Neural progenitor cell (in vitro differentiated cells): ENCODE measurements at regions not wholly inside any gene's neighbourhood (a gene's known extent, or its start where the extent isn't known, plus 50 kb on each side); places are given as distances from the start of the nearest gene placed in this dataset.

ENCODE experiments used
- DNase-seq: peaks from one replicate; pipeline ENCODE4 v3.0.0-alpha.2; 2016; ENCODE audit warnings: low spot score
- H2AFZ ChIP-seq: fragments of 200-600 bp; sonication (generic); replicated peaks from 2 replicates; pipeline ENCODE4 v1.6.1; 2016; ENCODE audit warnings: antibody characterized with exemption
- H3F3A ChIP-seq: fragments of 200-600 bp; sonication (generic); 2 replicates; pipeline ENCODE4 v1.6.1; 2016; ENCODE audit warnings: antibody characterized with exemption, low read depth
- H3K27ac ChIP-seq: fragments of 200-600 bp; sonication (generic); 2 replicates; pipeline ENCODE4 v1.5.1; 2016; ENCODE audit warnings: mild to moderate bottlenecking
- H3K27me3 ChIP-seq: fragments of 200-600 bp; sonication (generic); 2 replicates; pipeline ENCODE4 v1.6.1; 2016; ENCODE audit warnings: mild to moderate bottlenecking, moderate library complexity
- H3K36me3 ChIP-seq: fragments of 200-600 bp; sonication (generic); 2 replicates; pipeline ENCODE4 v1.5.1; 2016
- H3K4me1 ChIP-seq: fragments of 200-600 bp; sonication (generic); 2 replicates; pipeline ENCODE4 v1.6.1; 2016; ENCODE audit warnings: mixed run types
- H3K4me2 ChIP-seq: fragments of 200-600 bp; sonication (generic); 2 replicates; pipeline ENCODE4 v1.6.1; 2016
- H3K4me3 ChIP-seq: fragments of 200-600 bp; sonication (generic); 2 replicates; pipeline ENCODE4 v1.5.1; 2016
- H3K79me2 ChIP-seq: fragments of 200-600 bp; sonication (generic); 2 replicates; pipeline ENCODE4 v1.6.1; 2016; ENCODE audit warnings: low read depth
- H3K9ac ChIP-seq: fragments of 200-600 bp; sonication (generic); 2 replicates; pipeline ENCODE4 v1.6.1; 2016
- H3K9me3 ChIP-seq: fragments of 200-600 bp; sonication (generic); 2 replicates; pipeline ENCODE4 v1.5.1; 2016; ENCODE audit warnings: low read depth
- H4K20me1 ChIP-seq: fragments of 200-600 bp; sonication (generic); 2 replicates; pipeline ENCODE4 v1.6.1; 2016; ENCODE audit warnings: low read depth
- H3K27ac Mint-ChIP-seq: 3 replicates; pipeline ENCODE4 v1.8.0; 2021; ENCODE audit warnings: mixed read lengths
- H3K27me3 Mint-ChIP-seq: 2 replicates; pipeline ENCODE4 v1.8.0; 2022; ENCODE audit warnings: low read depth, mild to moderate bottlenecking, inconsistent platforms, moderate library complexity, mixed read lengths; ENCODE audit not compliant: insufficient read depth
- H3K36me3 Mint-ChIP-seq: 3 replicates; pipeline ENCODE4 v1.8.0; 2021; ENCODE audit warnings: mixed read lengths
- H3K4me1 Mint-ChIP-seq: 3 replicates; pipeline ENCODE4 v1.8.0; 2021; ENCODE audit warnings: mixed read lengths
- H3K4me3 Mint-ChIP-seq: 3 replicates; pipeline ENCODE4 v1.8.0; 2021; ENCODE audit warnings: mild to moderate bottlenecking, moderate library complexity, mixed read lengths
- H3K9me3 Mint-ChIP-seq: 3 replicates; pipeline ENCODE4 v1.8.0; 2020; ENCODE audit warnings: mixed read lengths
- EZH2 ChIP-seq: fragments of 200-600 bp; sonication (generic); IDR thresholded peaks from 2 replicates; pipeline ENCODE4 v1.6.1; 2017; ENCODE audit warnings: antibody characterized with exemption, mild to moderate bottlenecking, moderate library complexity
- EZH2phosphoT487 ChIP-seq: fragments of 200-600 bp; sonication (generic); IDR thresholded peaks from 2 replicates; pipeline ENCODE4 v1.6.1; 2017; ENCODE audit warnings: antibody characterized with exemption
- TF ChIP-seq, protein P1 (sequence below): fragments of 200-600 bp; sonication (generic); IDR thresholded peaks from 2 replicates; pipeline ENCODE4 v1.5.1; 2017; ENCODE audit warnings: antibody characterized with exemption, mild to moderate bottlenecking

DNA sequence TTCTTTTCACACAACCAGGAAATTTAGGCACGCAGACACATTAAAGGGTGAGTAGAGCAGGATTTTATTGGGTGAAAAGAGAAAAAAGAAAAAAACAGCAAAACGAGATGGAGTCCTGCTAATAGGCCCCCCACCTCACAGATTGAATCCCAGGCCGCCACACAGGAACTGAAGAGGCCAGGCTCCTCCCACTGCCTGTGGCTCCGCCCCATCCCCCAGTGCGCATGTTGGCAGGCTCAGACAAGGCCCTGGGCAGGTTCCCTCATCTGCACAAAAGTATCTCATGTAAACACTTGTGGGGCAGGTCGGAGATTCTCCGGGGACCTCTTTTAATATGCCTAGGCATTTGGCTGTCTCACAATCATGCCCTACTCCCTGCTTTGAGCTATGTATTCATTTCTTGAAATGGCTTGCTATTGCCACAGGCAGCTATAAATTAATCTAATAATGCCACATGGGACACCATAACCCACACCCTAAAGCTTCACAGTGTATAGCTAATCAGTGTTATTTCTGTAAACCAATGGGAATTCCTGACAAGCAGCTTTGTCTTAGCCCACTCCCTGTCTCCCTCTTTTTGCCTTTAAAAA is 76.2 kb upstream of the KIF5B start:
- Histone ChIP-seq H3K4me3 (no peak overlapping the region), H3F3A (no peaks in the 10 kb centered on the region), H2AFZ (peak overlapping the region; percentile 24), H3K27me3 (no peaks in the 10 kb centered on the region), H3K9ac (no peak overlapping the region), H3K9me3 (no peaks in the 10 kb centered on the region), H3K4me2 (no peak overlapping the region), H3K4me1 (no peaks in the 10 kb centered on the region), H3K79me2 (no peaks in the 10 kb centered on the region), H4K20me1 (no peaks in the 10 kb centered on the region), H3K36me3 (no peaks in the 10 kb centered on the region), H3K27ac (no peak overlapping the region)
- DNase-seq: peak; percentile 6
- TF ChIP-seq EZH2phosphoT487 (no peak), EZH2 (no peak)
- TF ChIP-seq, protein P1, sequence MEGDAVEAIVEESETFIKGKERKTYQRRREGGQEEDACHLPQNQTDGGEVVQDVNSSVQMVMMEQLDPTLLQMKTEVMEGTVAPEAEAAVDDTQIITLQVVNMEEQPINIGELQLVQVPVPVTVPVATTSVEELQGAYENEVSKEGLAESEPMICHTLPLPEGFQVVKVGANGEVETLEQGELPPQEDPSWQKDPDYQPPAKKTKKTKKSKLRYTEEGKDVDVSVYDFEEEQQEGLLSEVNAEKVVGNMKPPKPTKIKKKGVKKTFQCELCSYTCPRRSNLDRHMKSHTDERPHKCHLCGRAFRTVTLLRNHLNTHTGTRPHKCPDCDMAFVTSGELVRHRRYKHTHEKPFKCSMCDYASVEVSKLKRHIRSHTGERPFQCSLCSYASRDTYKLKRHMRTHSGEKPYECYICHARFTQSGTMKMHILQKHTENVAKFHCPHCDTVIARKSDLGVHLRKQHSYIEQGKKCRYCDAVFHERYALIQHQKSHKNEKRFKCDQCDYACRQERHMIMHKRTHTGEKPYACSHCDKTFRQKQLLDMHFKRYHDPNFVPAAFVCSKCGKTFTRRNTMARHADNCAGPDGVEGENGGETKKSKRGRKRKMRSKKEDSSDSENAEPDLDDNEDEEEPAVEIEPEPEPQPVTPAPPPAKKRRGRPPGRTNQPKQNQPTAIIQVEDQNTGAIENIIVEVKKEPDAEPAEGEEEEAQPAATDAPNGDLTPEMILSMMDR: no peak
- no peaks in the 10 kb centered on the region for H3K36me3 Mint-ChIP-seq
- peaks cover 2% of the 10 kb centered on the region for H3K27me3 Mint-ChIP-seq
- peaks cover 6% of the 10 kb centered on the region for H3K4me1 Mint-ChIP-seq
- H3K4me3 Mint-ChIP-seq: no peak overlapping the region
- H3K9me3 Mint-ChIP-seq: no peaks in the 10 kb centered on the region
- no peak overlapping the region for H3K27ac Mint-ChIP-seq

DNA sequence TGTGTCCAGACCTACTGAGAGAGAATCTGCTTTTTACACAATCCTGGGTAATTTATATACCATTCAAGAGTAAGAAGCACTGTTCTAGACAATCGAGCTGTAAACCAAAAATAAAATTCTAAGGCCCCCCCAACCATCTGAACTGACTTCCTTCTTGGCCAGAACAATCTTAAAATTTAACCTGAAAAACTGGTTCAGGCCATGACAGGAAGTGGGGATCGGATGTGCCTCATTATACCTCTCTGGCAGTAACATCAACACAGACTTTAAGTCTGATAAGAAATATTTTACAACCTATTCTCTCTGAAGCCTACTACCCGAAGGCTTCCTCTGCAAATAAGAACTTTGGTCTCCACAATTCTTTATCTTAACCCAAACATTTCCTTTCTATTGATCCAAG is 75.2 kb upstream of the KIF5B start:
- Mint-ChIP-seq H3K27ac (no peak overlapping the region), H3K4me1 (peaks cover 6% of the 10 kb centered on the region), H3K36me3 (no peaks in the 10 kb centered on the region), H3K27me3 (peaks cover 2% of the 10 kb centered on the region), H3K9me3 (no peaks in the 10 kb centered on the region), H3K4me3 (no peak overlapping the region)
- no peaks in the 10 kb centered on the region for H3K9me3 ChIP-seq
- H3K4me1 ChIP-seq: no peaks in the 10 kb centered on the region
- no peaks in the 10 kb centered on the region for H3K79me2 ChIP-seq
- no peak overlapping the region for H3K4me2 ChIP-seq
- no peak for DNase-seq
- H4K20me1 ChIP-seq: no peaks in the 10 kb centered on the region
- TF ChIP-seq EZH2phosphoT487 (no peak), EZH2 (no peak)
- TF ChIP-seq, protein P1: no peak
- no peak overlapping the region for H2AFZ ChIP-seq
- H3K4me3 ChIP-seq: no peak overlapping the region
- H3K9ac ChIP-seq: no peak overlapping the region
- H3K36me3 ChIP-seq: no peaks in the 10 kb centered on the region
- H3K27me3 ChIP-seq: no peaks in the 10 kb centered on the region
- no peak overlapping the region for H3K27ac ChIP-seq
- no peaks in the 10 kb centered on the region for H3F3A ChIP-seq

DNA sequence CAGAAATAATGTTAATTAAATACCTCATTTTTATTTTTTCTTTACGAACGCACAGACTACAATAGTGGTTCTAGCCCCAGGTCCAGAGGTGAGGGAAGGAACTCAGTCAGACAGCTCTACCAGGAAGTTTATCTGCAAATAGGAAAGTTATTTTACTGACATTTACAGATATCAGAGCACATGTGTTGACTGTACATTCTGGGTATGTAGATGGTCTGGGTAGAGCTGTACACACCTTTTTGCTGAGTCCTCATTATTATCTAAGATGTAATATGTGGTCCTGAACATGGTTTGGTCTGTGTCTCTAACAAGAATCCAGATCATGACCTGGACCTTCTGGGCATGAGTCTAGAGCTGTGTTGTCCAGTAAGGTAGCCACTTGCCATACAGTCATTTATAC is 74.6 kb upstream of the KIF5B start:
- no peak for TF ChIP-seq EZH2
- no peak for TF ChIP-seq EZH2phosphoT487
- TF ChIP-seq, protein P1: no peak
- Mint-ChIP-seq H3K27me3 (peaks cover 2% of the 10 kb centered on the region), H3K27ac (no peak overlapping the region), H3K4me1 (peaks cover 6% of the 10 kb centered on the region), H3K4me3 (no peak overlapping the region), H3K9me3 (no peaks in the 10 kb centered on the region), H3K36me3 (no peaks in the 10 kb centered on the region)
- DNase-seq: no peak
- Histone ChIP-seq H3K9ac (no peak overlapping the region), H3K4me2 (no peak overlapping the region), H3K4me1 (no peaks in the 10 kb centered on the region), H3F3A (no peaks in the 10 kb centered on the region), H3K4me3 (no peak overlapping the region), H4K20me1 (no peaks in the 10 kb centered on the region), H3K79me2 (no peaks in the 10 kb centered on the region), H3K36me3 (no peaks in the 10 kb centered on the region), H2AFZ (no peak overlapping the region), H3K9me3 (no peaks in the 10 kb centered on the region), H3K27ac (no peak overlapping the region), H3K27me3 (no peaks in the 10 kb centered on the region)
